ENCODE measurements at regions not wholly inside any gene's neighbourhood (a gene's known extent, or its start where the extent isn't known, plus 50 kb on each side); places are given as distances from the start of the nearest gene placed in this dataset.

DNA sequence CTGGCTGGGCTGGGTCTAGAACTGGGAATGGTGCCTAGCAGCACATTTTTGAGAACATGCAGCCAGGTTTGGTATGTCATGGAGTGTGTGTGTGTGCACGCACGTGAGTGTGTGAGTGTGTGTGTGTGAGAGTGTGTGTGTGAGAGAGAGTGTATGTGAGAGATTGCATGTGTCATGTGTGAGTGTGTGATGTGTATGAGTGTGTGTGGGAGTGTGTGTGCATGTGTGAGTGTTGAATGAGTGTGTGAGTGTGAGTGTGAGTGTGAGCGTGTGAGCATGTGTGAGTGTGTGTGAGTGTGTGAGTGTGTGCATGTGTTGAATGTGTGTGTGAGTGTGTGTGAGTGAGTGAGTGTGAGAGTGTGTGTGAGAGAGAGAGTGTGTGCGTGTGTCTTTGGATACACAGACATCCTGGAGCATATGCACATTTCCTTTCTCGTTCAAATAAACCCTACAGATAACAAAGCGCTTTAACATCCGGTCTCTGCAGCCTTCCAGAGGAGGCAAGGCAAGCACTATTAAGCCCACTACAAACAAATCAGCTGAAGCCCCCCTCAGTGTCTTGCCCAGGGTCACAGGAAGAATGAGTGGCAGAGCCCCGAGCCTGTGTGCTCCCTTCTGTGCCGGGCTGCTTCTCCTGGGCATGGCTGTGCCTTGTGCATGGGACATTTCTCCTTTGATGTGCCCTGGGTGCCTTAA is 108.7 kb upstream of the ETV6 start:
- TF ChIP-seq CTCF (IDR thresholded peaks at IDR 0.05) = no peak
- no peak for TF ChIP-seq POLR2A (IDR thresholded peaks at IDR 0.05)
